ENCODE measurements at regions not wholly inside any gene's neighbourhood (a gene's known extent, or its start where the extent isn't known, plus 50 kb on each side); places are given as distances from the start of the nearest gene placed in this dataset.

DNA sequence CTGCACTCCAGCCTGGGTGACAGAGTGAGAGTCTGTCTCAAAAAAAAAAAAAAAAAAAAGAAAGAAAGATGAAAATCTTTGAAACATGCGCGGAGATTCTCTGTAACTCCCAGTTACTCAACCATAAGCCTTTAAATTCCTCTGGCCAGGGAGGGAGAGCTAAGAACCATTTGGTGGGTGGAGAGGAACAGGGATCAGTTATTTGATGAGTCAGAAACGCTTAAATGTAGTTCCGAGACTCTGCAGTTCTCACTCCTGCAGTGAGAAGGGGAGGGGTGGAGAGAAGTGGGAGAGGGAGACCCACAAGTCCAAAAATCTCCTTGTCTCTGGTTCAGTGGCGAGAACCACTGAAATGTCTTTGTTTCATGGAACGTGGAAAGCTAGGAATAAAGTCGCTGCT is 266.7 kb downstream of the SOX9 start:
- H3K9ac ChIP-seq (ENCODE audit: insufficient read depth, low read length): no peak overlapping the region
- no peaks in the 10 kb centered on the region for H3K79me2 ChIP-seq (ENCODE audit: control insufficient read depth, insufficient read depth, low read length)
- H3K27me3 ChIP-seq (ENCODE audit: control insufficient read depth, insufficient read depth, low read length): no peaks in the 10 kb centered on the region
- no peaks in the 10 kb centered on the region for H3K9me3 ChIP-seq (ENCODE audit: control insufficient read depth, insufficient read depth, low read depth, low read length)
- H3K27ac ChIP-seq (ENCODE audit: insufficient read depth, low read length): peak overlapping the region; percentile 26
- TF ChIP-seq EZH2 (IDR thresholded peaks at IDR 0.05; ENCODE audit: low read length, missing control alignments): no peak
- TF ChIP-seq, protein P1, sequence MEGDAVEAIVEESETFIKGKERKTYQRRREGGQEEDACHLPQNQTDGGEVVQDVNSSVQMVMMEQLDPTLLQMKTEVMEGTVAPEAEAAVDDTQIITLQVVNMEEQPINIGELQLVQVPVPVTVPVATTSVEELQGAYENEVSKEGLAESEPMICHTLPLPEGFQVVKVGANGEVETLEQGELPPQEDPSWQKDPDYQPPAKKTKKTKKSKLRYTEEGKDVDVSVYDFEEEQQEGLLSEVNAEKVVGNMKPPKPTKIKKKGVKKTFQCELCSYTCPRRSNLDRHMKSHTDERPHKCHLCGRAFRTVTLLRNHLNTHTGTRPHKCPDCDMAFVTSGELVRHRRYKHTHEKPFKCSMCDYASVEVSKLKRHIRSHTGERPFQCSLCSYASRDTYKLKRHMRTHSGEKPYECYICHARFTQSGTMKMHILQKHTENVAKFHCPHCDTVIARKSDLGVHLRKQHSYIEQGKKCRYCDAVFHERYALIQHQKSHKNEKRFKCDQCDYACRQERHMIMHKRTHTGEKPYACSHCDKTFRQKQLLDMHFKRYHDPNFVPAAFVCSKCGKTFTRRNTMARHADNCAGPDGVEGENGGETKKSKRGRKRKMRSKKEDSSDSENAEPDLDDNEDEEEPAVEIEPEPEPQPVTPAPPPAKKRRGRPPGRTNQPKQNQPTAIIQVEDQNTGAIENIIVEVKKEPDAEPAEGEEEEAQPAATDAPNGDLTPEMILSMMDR (conservative IDR thresholded peaks at IDR 0.05 in 1 of 2, IDR thresholded peaks at IDR 0.05 in 1 of 2; ENCODE audit: low read depth in 1 of 2, low read length in 2 of 2): no peak
- no peak overlapping the region for H3K4me2 ChIP-seq (ENCODE audit: extremely low read depth, insufficient read depth, low read length)
- peak; percentile 92 to 97 for DNase-seq (ENCODE audit: low read depth in 2 of 2)
- H3K36me3 ChIP-seq (ENCODE audit: control insufficient read depth, insufficient read depth, low read length): no peaks in the 10 kb centered on the region
- peaks cover 30% of the 10 kb centered on the region for H3K4me1 ChIP-seq (ENCODE audit: control insufficient read depth, extremely low read depth, insufficient read depth, low read length)
- H3K4me3 ChIP-seq (replicated peaks in 1 of 4; ENCODE audit: control extremely low read depth in 1 of 4, insufficient read depth in 1 of 4, low read depth in 3 of 4, low read length in 4 of 4): no peak overlapping the region
- no peak overlapping the region for H2AFZ ChIP-seq (ENCODE audit: low read length)
- no peaks in the 10 kb centered on the region for H4K20me1 ChIP-seq (ENCODE audit: control insufficient read depth, extremely low read depth, insufficient read depth, low read length)

DNA sequence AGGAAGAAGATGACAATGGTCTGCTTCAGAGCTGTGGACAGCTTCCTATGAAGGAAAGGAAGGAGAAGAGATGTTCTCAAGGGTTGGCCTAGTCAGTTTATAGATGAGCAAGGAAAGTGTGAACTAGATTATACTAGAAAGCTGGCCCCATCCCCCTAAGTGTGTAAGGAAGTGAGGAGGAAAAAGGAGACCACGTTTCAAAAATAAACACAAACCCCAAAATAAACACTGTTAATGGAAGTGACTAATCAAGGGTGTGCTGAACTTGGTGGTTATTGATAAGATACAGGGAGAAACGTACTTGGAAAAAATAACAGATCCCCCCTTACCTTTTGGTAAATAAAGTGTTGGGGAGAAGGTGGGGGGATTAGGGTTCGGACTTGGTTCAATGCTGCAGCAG is 267.1 kb downstream of the SOX9 start:
- DNase-seq (ENCODE audit: low read depth in 2 of 2): no peak
- Histone ChIP-seq H3K27ac (ENCODE audit: insufficient read depth, low read length) (peak overlapping the region; percentile 26), H3K4me2 (ENCODE audit: extremely low read depth, insufficient read depth, low read length) (no peak overlapping the region), H3K79me2 (ENCODE audit: control insufficient read depth, insufficient read depth, low read length) (no peaks in the 10 kb centered on the region), H3K9me3 (ENCODE audit: control insufficient read depth, insufficient read depth, low read depth, low read length) (no peaks in the 10 kb centered on the region), H3K4me3 (replicated peaks in 1 of 4; ENCODE audit: control extremely low read depth in 1 of 4, insufficient read depth in 1 of 4, low read depth in 3 of 4, low read length in 4 of 4) (no peak overlapping the region), H3K36me3 (ENCODE audit: control insufficient read depth, insufficient read depth, low read length) (no peaks in the 10 kb centered on the region), H2AFZ (ENCODE audit: low read length) (no peak overlapping the region), H3K4me1 (ENCODE audit: control insufficient read depth, extremely low read depth, insufficient read depth, low read length) (peaks cover 34% of the 10 kb centered on the region), H4K20me1 (ENCODE audit: control insufficient read depth, extremely low read depth, insufficient read depth, low read length) (no peaks in the 10 kb centered on the region), H3K9ac (ENCODE audit: insufficient read depth, low read length) (no peak overlapping the region), H3K27me3 (ENCODE audit: control insufficient read depth, insufficient read depth, low read length) (no peaks in the 10 kb centered on the region)
- no peak for TF ChIP-seq EZH2 (IDR thresholded peaks at IDR 0.05; ENCODE audit: low read length, missing control alignments)
- TF ChIP-seq, protein P1 (conservative IDR thresholded peaks at IDR 0.05 in 1 of 2, IDR thresholded peaks at IDR 0.05 in 1 of 2; ENCODE audit: low read depth in 1 of 2, low read length in 2 of 2): no peak

DNA sequence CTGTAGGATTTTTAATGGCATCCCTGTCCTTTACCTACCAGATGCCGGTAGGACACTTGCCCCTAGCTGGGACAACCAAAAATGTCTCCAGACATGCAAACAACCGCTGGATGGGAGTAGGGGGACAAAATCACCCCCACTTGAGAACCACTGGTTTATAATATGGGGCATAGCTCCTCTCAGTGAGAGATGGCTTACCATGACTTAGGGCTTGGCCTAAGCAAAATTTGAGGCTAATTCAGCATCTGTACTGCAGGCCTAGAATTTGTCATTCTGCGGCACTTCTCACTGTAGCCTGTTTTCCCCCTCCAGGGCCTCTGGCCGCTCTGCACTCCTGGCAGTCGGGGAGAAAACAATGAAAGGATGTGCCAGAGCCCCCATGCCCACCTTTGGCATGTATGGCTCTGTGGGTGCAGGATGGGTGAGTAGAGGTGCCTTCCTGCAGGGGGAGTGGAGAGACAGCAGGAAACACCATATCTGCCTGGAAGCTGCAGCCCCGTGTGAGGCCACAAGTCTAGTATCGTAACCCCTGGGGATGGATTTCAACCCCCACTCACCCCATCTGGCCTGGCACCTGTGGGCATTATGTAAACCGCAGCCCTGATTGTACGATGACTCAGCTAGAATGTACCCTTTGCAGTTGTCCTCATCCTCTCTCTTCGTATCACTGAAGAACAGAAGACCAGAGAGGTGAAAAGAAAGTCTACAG is 268.1 kb downstream of the SOX9 start:
- TF ChIP-seq, protein P1 (conservative IDR thresholded peaks at IDR 0.05 in 1 of 2, IDR thresholded peaks at IDR 0.05 in 1 of 2; ENCODE audit: low read depth in 1 of 2, low read length in 2 of 2): peak in 1 of 2 donors; percentile 43
- no peak for TF ChIP-seq EZH2 (IDR thresholded peaks at IDR 0.05; ENCODE audit: low read length, missing control alignments)
- Histone ChIP-seq H3K27ac (ENCODE audit: insufficient read depth, low read length) (no peak overlapping the region), H2AFZ (ENCODE audit: low read length) (no peak overlapping the region), H3K4me1 (ENCODE audit: control insufficient read depth, extremely low read depth, insufficient read depth, low read length) (peaks cover 36% of the 10 kb centered on the region), H3K4me3 (replicated peaks in 1 of 4; ENCODE audit: control extremely low read depth in 1 of 4, insufficient read depth in 1 of 4, low read depth in 3 of 4, low read length in 4 of 4) (no peak overlapping the region), H4K20me1 (ENCODE audit: control insufficient read depth, extremely low read depth, insufficient read depth, low read length) (no peaks in the 10 kb centered on the region), H3K36me3 (ENCODE audit: control insufficient read depth, insufficient read depth, low read length) (no peaks in the 10 kb centered on the region), H3K9ac (ENCODE audit: insufficient read depth, low read length) (no peak overlapping the region), H3K79me2 (ENCODE audit: control insufficient read depth, insufficient read depth, low read length) (no peaks in the 10 kb centered on the region), H3K9me3 (ENCODE audit: control insufficient read depth, insufficient read depth, low read depth, low read length) (no peaks in the 10 kb centered on the region), H3K27me3 (ENCODE audit: control insufficient read depth, insufficient read depth, low read length) (no peaks in the 10 kb centered on the region), H3K4me2 (ENCODE audit: extremely low read depth, insufficient read depth, low read length) (no peak overlapping the region)
- DNase-seq (ENCODE audit: low read depth in 2 of 2): peak; percentile 33 to 67

Data from fibroblast of lung (primary cell).